Stimulated activated CD8-positive, alpha-beta memory T cell treated with anti-CD3 and anti-CD28 coated beads, Interleukin-12 subunit alpha, Interleukin-12 subunit beta, amount 100 ng/mL, for 4 hours (primary cell): ENCODE measurements at regions not wholly inside any gene's neighbourhood (a gene's known extent, or its start where the extent isn't known, plus 50 kb on each side); places are given as distances from the start of the nearest gene placed in this dataset.
"Not testable (repeated sequence)": the region's sequence is repeated elsewhere in the genome, so short reads cannot be mapped to it uniquely, and the experiment has no call there.

ENCODE experiments used
- DNase-seq: peaks from one replicate; pipeline ENCODE4 v3.0.0-alpha.2; 2020; ENCODE audit warnings: low read depth

- not testable (repeated sequence) for DNase-seq
Measured at GRCh38 chr14:105621479-105622328, 95.3 kb downstream of the TMEM121 start.

GRCh38 chr14:105622329-105622955 is 96.1 kb downstream of the TMEM121 start:
- no peak for DNase-seq

GRCh38 chr14:105623178-105623577 is 96.8 kb downstream of the TMEM121 start:
- not testable (repeated sequence) for DNase-seq

- not testable (repeated sequence) for DNase-seq
Measured at GRCh38 chr14:105624346-105624745, 98.0 kb downstream of the TMEM121 start.

- DNase-seq = not testable (repeated sequence)
Measured at GRCh38 chr14:105624749-105625434, 98.5 kb downstream of the TMEM121 start.

- DNase-seq = not testable (repeated sequence)
Measured at GRCh38 chr14:105625448-105625847, 99.1 kb downstream of the TMEM121 start.

GRCh38 chr14:105626111-105626510 is 99.7 kb downstream of the TMEM121 start:
- not testable (repeated sequence) for DNase-seq

GRCh38 chr14:105626651-105627050 is 100.3 kb downstream of the TMEM121 start:
- DNase-seq = not testable (repeated sequence)

- not testable (repeated sequence) for DNase-seq
Measured at GRCh38 chr14:105627287-105627686, 100.9 kb downstream of the TMEM121 start.

- DNase-seq = no peak
Measured at GRCh38 chr14:105627701-105628100, 101.3 kb downstream of the TMEM121 start.

- DNase-seq = not testable (repeated sequence)
Measured at GRCh38 chr14:105628126-105628525, 101.7 kb downstream of the TMEM121 start.

- DNase-seq = not testable (repeated sequence)
Measured at GRCh38 chr14:105628531-105629067, 102.2 kb downstream of the TMEM121 start.

GRCh38 chr14:105629091-105629885 is 102.9 kb downstream of the TMEM121 start:
- not testable (repeated sequence) for DNase-seq

GRCh38 chr14:105629886-105630215 is 103.5 kb downstream of the TMEM121 start:
- no peak for DNase-seq

- not testable (repeated sequence) for DNase-seq
Measured at GRCh38 chr14:105630293-105630934, 104.0 kb downstream of the TMEM121 start.

GRCh38 chr14:105630935-105631779 is 104.8 kb downstream of the TMEM121 start:
- DNase-seq = not testable (repeated sequence)

- no peak for DNase-seq
Measured at GRCh38 chr14:105632010-105632409, 105.6 kb downstream of the TMEM121 start.

GRCh38 chr14:105633596-105633995 is 107.2 kb downstream of the TMEM121 start:
- not testable (repeated sequence) for DNase-seq

GRCh38 chr14:105635560-105635959 is 109.2 kb downstream of the TMEM121 start:
- DNase-seq = no peak

GRCh38 chr14:105636021-105636420 is 109.6 kb downstream of the TMEM121 start:
- DNase-seq = not testable (repeated sequence)
